NCI-H2227 (cell line): ENCODE measurements at regions not wholly inside any gene's neighbourhood (a gene's known extent, or its start where the extent isn't known, plus 50 kb on each side); places are given as distances from the start of the nearest gene placed in this dataset.
A peak's percentile ranks its signal among the peaks of the same experiment; 100 is the strongest.
"Not testable (repeated sequence)": the region's sequence is repeated elsewhere in the genome, so short reads cannot be mapped to it uniquely, and the experiment has no call there.

Experiments
- DNase-seq: peaks from one replicate; lab custom pipeline; 2025; ENCODE audit not compliant: unreplicated experiment; lab: John Stamatoyannopoulos, UW

GRCh38 chr14:100416921-100417860 is 94.1 kb downstream of the SLC25A47 start:
- DNase-seq, result peak; percentile 74

- DNase-seq, result no peak
These were observed 96.7 kb downstream of the SLC25A47 start for GRCh38 chr14:100419856-100420255.

- DNase-seq, result no peak
These were observed 98.8 kb downstream of the SLC25A47 start for GRCh38 chr14:100421756-100422470.

- peak; percentile 40 for DNase-seq
These were observed 99.6 kb downstream of the SLC25A47 start for GRCh38 chr14:100422556-100423316.

GRCh38 chr14:100423317-100424010 is 100.3 kb downstream of the SLC25A47 start:
- no peak for DNase-seq

- no peak for DNase-seq
These were observed 101.6 kb downstream of the SLC25A47 start for GRCh38 chr14:100424504-100425428.

- DNase-seq, result peak; percentile 53
These were observed 102.3 kb downstream of the SLC25A47 start for GRCh38 chr14:100425429-100425827.

- DNase-seq, result peak; percentile 17
These were observed 103.2 kb downstream of the SLC25A47 start for GRCh38 chr14:100426314-100426713.

- no peak for DNase-seq
These were observed 104.0 kb downstream of the SLC25A47 start for GRCh38 chr14:100427166-100427565.

- DNase-seq, result no peak
These were observed 105.6 kb downstream of the SLC25A47 start for GRCh38 chr14:100428727-100429126.

GRCh38 chr14:100429537-100429936 is 106.4 kb downstream of the SLC25A47 start:
- DNase-seq, result no peak

- DNase-seq, result no peak
These were observed 107.4 kb downstream of the SLC25A47 start for GRCh38 chr14:100430571-100430970.

GRCh38 chr14:100431461-100431860 is 108.3 kb downstream of the SLC25A47 start:
- not testable (repeated sequence) for DNase-seq

GRCh38 chr14:100432652-100433427 is 109.7 kb downstream of the SLC25A47 start:
- no peak for DNase-seq

- DNase-seq, result no peak
These were observed 110.3 kb downstream of the SLC25A47 start for GRCh38 chr14:100433428-100433814.

- DNase-seq, result no peak
These were observed 111.0 kb downstream of the SLC25A47 start for GRCh38 chr14:100434033-100434601.

GRCh38 chr14:100434911-100435438 is 111.8 kb downstream of the SLC25A47 start:
- DNase-seq, result no peak

- no peak for DNase-seq
These were observed 112.3 kb downstream of the SLC25A47 start for GRCh38 chr14:100435459-100435858.
